WI38 (cell line): ENCODE measurements at regions not wholly inside any gene's neighbourhood (a gene's known extent, or its start where the extent isn't known, plus 50 kb on each side); places are given as distances from the start of the nearest gene placed in this dataset.

Experiments used
- H3K4me3 ChIP-seq: 2 replicates; pipeline ENCODE4 v1.5.1; 2011; ENCODE audit warnings: low read depth, mild to moderate bottlenecking, control low read depth, low read length
- CTCF ChIP-seq: IDR thresholded peaks from 2 replicates; pipeline ENCODE4 v1.5.1; 2012; ENCODE audit warnings: low read depth, mild to moderate bottlenecking, control low read depth, low read length

GRCh38 chr2:129778584-129778877 lies 200.9 kb upstream of the RAB6C start:
- no peak overlapping the region for H3K4me3 ChIP-seq
- TF ChIP-seq CTCF: no peak

- H3K4me3 ChIP-seq: no peak overlapping the region
- no peak for TF ChIP-seq CTCF
Measured at GRCh38 chr2:129779783-129780182, 199.7 kb upstream of the RAB6C start.

DNA sequence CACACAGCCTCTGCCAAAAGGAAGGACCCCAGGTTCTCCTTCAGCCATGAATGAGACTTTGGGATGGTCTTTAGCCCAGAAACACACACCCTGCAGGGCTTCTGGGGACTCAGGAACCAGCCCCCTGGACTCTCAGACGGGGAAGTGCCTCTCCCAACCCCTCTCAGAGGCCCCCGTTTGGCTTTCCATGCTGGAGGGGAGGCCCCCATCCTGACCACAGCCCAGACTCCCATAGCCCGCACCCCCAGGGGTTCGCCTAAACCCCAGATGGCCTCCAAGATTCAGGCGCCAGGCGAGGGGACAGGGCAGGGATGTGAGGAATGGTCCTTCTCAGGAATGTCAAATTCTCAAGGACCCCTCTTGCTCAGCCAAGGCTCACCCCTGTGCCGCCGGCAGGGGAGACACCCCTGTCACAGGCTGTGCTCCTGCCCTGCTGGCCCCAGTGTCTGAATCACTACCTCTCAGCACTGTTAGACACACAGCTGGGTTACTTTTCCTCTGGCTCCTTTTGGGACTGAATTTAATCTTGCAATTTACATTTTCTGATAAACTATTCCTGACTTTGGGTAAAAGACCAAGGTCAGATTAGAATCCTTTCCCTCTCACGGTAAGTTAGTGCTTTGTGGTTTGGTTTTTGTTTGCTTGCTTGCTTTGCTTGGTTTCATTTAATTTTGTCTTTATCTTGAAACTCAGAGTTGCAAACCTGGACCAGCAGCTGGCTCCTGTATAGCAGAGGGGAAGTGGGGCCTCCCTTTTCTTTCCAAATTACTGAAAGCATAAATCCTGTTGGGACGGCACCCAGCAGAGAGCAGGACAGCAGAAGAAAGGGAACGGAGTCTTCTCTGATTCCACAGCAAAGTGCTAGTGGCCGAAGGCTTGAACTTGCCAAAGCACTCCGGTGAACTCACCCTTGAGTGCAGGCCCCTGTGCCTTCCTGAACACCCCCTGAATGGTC lies 198.9 kb upstream of the RAB6C start:
- no peak overlapping the region for H3K4me3 ChIP-seq
- TF ChIP-seq CTCF: no peak

DNA sequence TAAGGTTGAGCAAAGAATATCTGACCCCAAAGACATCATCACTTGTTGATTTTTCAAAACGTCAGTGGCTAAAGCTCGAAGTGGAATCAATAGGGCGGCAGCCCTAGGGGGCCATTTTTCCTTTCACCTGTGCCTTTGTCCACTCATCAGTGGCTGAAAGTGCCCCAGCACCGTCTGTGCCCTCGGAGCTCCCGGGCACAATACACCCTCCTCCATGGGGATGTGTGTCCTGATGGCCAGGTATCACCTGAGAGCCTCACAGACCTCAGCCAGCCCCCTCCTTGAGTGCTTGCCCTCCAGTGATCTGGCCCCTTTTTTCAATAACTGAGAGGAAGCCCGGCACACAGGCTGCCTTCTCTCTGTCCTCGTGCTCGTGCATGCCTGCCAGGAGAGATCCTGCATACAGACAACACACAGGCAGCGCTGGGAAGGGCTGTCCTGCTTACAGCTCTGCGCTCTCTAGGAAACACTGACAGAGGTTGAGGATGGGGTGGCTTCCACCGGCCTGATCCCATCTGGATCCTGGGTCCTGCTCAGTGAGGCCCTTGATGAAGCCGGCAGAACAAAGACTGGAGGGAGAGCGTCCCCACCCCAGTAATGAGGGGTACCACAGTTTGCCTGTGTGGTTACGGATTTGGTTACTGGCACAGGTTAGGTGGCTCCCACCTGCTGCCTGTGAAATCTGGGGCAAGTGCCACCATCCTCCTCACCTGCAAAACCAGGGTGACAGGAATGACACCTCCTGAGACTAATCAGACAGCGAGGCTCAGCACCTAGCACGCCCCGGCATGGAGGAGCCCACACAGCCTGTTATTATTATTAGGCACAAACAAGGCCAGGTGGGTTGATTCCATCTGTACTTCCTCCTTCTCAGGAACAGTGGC lies 197.5 kb upstream of the RAB6C start:
- TF ChIP-seq CTCF: no peak
- H3K4me3 ChIP-seq: no peak overlapping the region

GRCh38 chr2:129782633-129782990 lies 196.9 kb upstream of the RAB6C start:
- no peak overlapping the region for H3K4me3 ChIP-seq
- TF ChIP-seq CTCF: no peak

DNA sequence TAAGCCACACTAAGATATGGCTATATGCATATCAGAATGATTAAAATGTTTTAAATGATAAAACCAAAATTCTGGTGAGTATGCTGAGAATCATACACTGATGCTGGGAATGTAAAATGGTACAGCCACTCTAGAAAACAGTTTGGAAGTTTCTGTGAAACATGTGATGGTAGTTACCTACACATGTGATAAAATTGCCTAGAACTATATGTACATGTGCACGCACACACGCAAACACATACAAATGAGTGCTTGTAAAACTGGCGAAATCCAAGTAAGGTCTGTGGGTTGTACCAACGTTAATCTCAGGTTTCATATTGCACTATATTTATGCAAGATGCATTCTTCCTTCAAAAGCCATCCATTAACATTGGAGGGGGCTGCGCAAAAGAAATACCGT lies 195.0 kb upstream of the RAB6C start:
- no peak for TF ChIP-seq CTCF
- H3K4me3 ChIP-seq: no peak overlapping the region

- TF ChIP-seq CTCF: no peak
- no peak overlapping the region for H3K4me3 ChIP-seq
Measured at GRCh38 chr2:129791712-129792111, 187.8 kb upstream of the RAB6C start.
